Stomach (tissue), 8 donors: ENCODE measurements at regions not wholly inside any gene's neighbourhood (a gene's known extent, or its start where the extent isn't known, plus 50 kb on each side); places are given as distances from the start of the nearest gene placed in this dataset.

Experiments
- DNase-seq, 2 donors: peaks; one replicate each; pipeline versions ENCODE4 v3.0.0 to v3.0.0-alpha.2; 2013 to 2019
- H3K27ac ChIP-seq, 5 donors: fragments of 200-600 bp in 4 of 5; sonication (generic) in 4 of 5; one replicate each; pipeline ENCODE4 v1.5.1; 2013 to 2019; ENCODE audit warnings: mild to moderate bottlenecking in 1 of 5, moderate library complexity in 1 of 5
- H3K27me3 ChIP-seq, 3 donors: fragments of 200-600 bp; sonication (generic); one replicate each; pipeline ENCODE4 v1.5.1; 2017 to 2019; ENCODE audit warnings: mixed run types in 1 of 3
- H3K36me3 ChIP-seq, 4 donors: fragments of 200-600 bp; sonication (generic); 1 replicate in 3 of 4; 2 replicates in 1 of 4; pipeline ENCODE4 v1.5.1; 2016 to 2019
- H3K4me1 ChIP-seq, 4 donors: fragments of 200-600 bp; sonication (generic); one replicate each; pipeline ENCODE4 v1.5.1; 2016 to 2019
- H3K4me3 ChIP-seq, 4 donors: fragments of 200-600 bp; sonication (generic) in 3 of 4; one replicate each; pipeline ENCODE4 v1.5.1; 2016 to 2019; ENCODE audit warnings: mild to moderate bottlenecking in 1 of 4
- H3K9me3 ChIP-seq, 4 donors: fragments of 200-600 bp; sonication (generic); one replicate each; pipeline ENCODE4 v1.5.1; 2016 to 2019
- CTCF ChIP-seq, 7 experiments: fragments of 450-650 bp in 4 of 7; fragments of 200-600 bp in 3 of 7; sonication (generic) in 3 of 7; IDR thresholded peaks; one replicate each; pipeline ENCODE4 v1.5.1; 2016 to 2019; ENCODE audit warnings: antibody characterized with exemption in 7 of 7, control low read depth in 2 of 7, mild to moderate bottlenecking in 1 of 7
- EP300 ChIP-seq: sonication (generic); formaldehyde crosslinking; IDR thresholded peaks from one replicate; pipeline ENCODE4 v1.6.1; 2017; ENCODE audit warnings: antibody characterized with exemption
- POLR2A ChIP-seq, 4 donors: fragments of 450-650 bp; IDR thresholded peaks; one replicate each; pipeline ENCODE4 v1.6.1; 2016; ENCODE audit warnings: antibody characterized with exemption in 4 of 4, control low read depth in 2 of 4, mild to moderate bottlenecking in 1 of 4, moderate library complexity in 1 of 4
- POLR2AphosphoS5 ChIP-seq, 3 donors: sonication (generic); formaldehyde crosslinking; IDR thresholded peaks; one replicate each; pipeline ENCODE4 v1.6.1; 2016; ENCODE audit warnings: antibody characterized with exemption in 3 of 3
- WGBS, 5 donors: extraction: QIAGEN DNeasy Blood & Tissue Kit in 3 of 5; methylation state at CpG; one replicate each; pipeline versions ENCODE4 v1.1.5 to v1.1.7; 2013 to 2018; 5-methylcytosine and 5-hydroxymethylcytosine counted together
- intact Hi-C: fragments of 100-400 bp; cut with DNase I; formaldehyde crosslinking; loops from one replicate; pipeline ENCODE4 v1.15.1; 2023; ENCODE audit warnings: low total_unique reads
- donor health status: healthy with polysubstance abuse.
- donor health status: Bipolar disorder and iron deficiency.
- donor health status: healthy.

GRCh38 chr10:42961796-42962109, 115.1 kb upstream of the RET start:
- Histone ChIP-seq H3K4me1 (peaks cover 0 to 7% (median 0%) of the 10 kb centered on the region in 4 donors), H3K27ac (no peak overlapping the region), H3K4me3 (no peak overlapping the region), H3K27me3 (no peaks in the 10 kb centered on the region), H3K36me3 (no peaks in the 10 kb centered on the region), H3K9me3 (no peaks in the 10 kb centered on the region)
- WGBS, 5 donors, result 57 to 84% (median 72%) methylated on average over 2 to 6 of the region's 6 CpGs
- peak in 1 of 2 donors; percentile 14 for DNase-seq
- intact Hi-C loops, result no loop called here
- TF ChIP-seq EP300, result no peak
- no peak for TF ChIP-seq POLR2AphosphoS5 (IDR thresholded peaks at IDR 0.05)
- TF ChIP-seq CTCF (IDR thresholded peaks at IDR 0.05), result no peak
- no peak for TF ChIP-seq POLR2A (IDR thresholded peaks at IDR 0.05)

GRCh38 chr10:42962110-42962901, 114.6 kb upstream of the RET start:
- WGBS, 5 donors, result 56 to 83% (median 76%) methylated on average over 6 to 16 of the region's 16 CpGs
- no peak overlapping the region for H3K4me3 ChIP-seq
- H3K27ac ChIP-seq, result no peak overlapping the region
- no peak for TF ChIP-seq EP300
- no peak for TF ChIP-seq CTCF (IDR thresholded peaks at IDR 0.05)
- peaks cover 0 to 7% (median 0%) of the 10 kb centered on the region in 4 donors for H3K4me1 ChIP-seq
- no peaks in the 10 kb centered on the region for H3K36me3 ChIP-seq
- H3K9me3 ChIP-seq, result no peaks in the 10 kb centered on the region
- no peaks in the 10 kb centered on the region for H3K27me3 ChIP-seq
- intact Hi-C loops, result no loop called here
- peak; percentile 8 to 29 for DNase-seq

- TF ChIP-seq POLR2AphosphoS5 (IDR thresholded peaks at IDR 0.05) (no peak), CTCF (IDR thresholded peaks at IDR 0.05) (no peak), POLR2A (IDR thresholded peaks at IDR 0.05) (no peak), EP300 (no peak)
- Histone ChIP-seq H3K9me3 (no peaks in the 10 kb centered on the region), H3K36me3 (no peaks in the 10 kb centered on the region), H3K4me1 (peaks cover 0 to 7% (median 0%) of the 10 kb centered on the region in 4 donors), H3K27ac (no peak overlapping the region), H3K27me3 (no peaks in the 10 kb centered on the region), H3K4me3 (no peak overlapping the region)
- intact Hi-C loops, result no loop called here
- peak in 1 of 2 donors; percentile 20 for DNase-seq
- WGBS, 5 donors, result 85 to 94% (median 90%) methylated on average over 5 of the region's 5 CpGs
These were observed 114.0 kb upstream of the RET start for GRCh38 chr10:42962902-42963231.

GRCh38 chr10:42963312-42963711, 113.6 kb upstream of the RET start:
- Histone ChIP-seq H3K9me3 (no peaks in the 10 kb centered on the region), H3K36me3 (no peaks in the 10 kb centered on the region), H3K27ac (no peak overlapping the region), H3K27me3 (no peaks in the 10 kb centered on the region), H3K4me1 (peaks cover 0 to 7% (median 0%) of the 10 kb centered on the region in 4 donors), H3K4me3 (no peak overlapping the region)
- DNase-seq, result peak in 1 of 2 donors; percentile 5
- WGBS, 5 donors, result 51 to 67% (median 65%) methylated on average over 7 of the region's 7 CpGs
- TF ChIP-seq POLR2AphosphoS5 (IDR thresholded peaks at IDR 0.05) (no peak), POLR2A (IDR thresholded peaks at IDR 0.05) (no peak), CTCF (IDR thresholded peaks at IDR 0.05) (no peak), EP300 (no peak)
- intact Hi-C loops, result no loop called here
